ENCODE measurements at regions not wholly inside any gene's neighbourhood (a gene's known extent, or its start where the extent isn't known, plus 50 kb on each side); places are given as distances from the start of the nearest gene placed in this dataset.

GRCh38 chr13:73293913-73294523 is 235.2 kb downstream of the KLF5 start:
- H3K36me3 Mint-ChIP-seq (ENCODE audit: low read depth, unreplicated experiment): no peaks in the 10 kb centered on the region
- H3K4me1 Mint-ChIP-seq (ENCODE audit: unreplicated experiment): no peaks in the 10 kb centered on the region
- TF ChIP-seq CTCF (IDR thresholded peaks at IDR 0.05; ENCODE audit: unreplicated experiment): no peak
- H3K27ac Mint-ChIP-seq (ENCODE audit: unreplicated experiment): no peak overlapping the region
- no peak for DNase-seq (ENCODE audit: low spot score)
- no peak overlapping the region for H3K4me3 Mint-ChIP-seq (ENCODE audit: unreplicated experiment)
- no peaks in the 10 kb centered on the region for H3K9me3 Mint-ChIP-seq (ENCODE audit: unreplicated experiment)
- no peaks in the 10 kb centered on the region for H3K27me3 Mint-ChIP-seq (ENCODE audit: unreplicated experiment)

GRCh38 chr13:73292127-73292526 is 233.3 kb downstream of the KLF5 start:
- no peak for TF ChIP-seq CTCF (IDR thresholded peaks at IDR 0.05; ENCODE audit: unreplicated experiment)
- H3K4me1 Mint-ChIP-seq (ENCODE audit: unreplicated experiment): peaks cover 13% of the 10 kb centered on the region
- H3K36me3 Mint-ChIP-seq (ENCODE audit: low read depth, unreplicated experiment): no peaks in the 10 kb centered on the region
- H3K9me3 Mint-ChIP-seq (ENCODE audit: unreplicated experiment): no peaks in the 10 kb centered on the region
- peaks cover 2% of the 10 kb centered on the region for H3K27me3 Mint-ChIP-seq (ENCODE audit: unreplicated experiment)
- no peak overlapping the region for H3K27ac Mint-ChIP-seq (ENCODE audit: unreplicated experiment)
- no peak overlapping the region for H3K4me3 Mint-ChIP-seq (ENCODE audit: unreplicated experiment)
- DNase-seq (ENCODE audit: low spot score): no peak

- H3K27ac Mint-ChIP-seq (ENCODE audit: unreplicated experiment): no peak overlapping the region
- H3K4me1 Mint-ChIP-seq (ENCODE audit: unreplicated experiment): peaks cover 13% of the 10 kb centered on the region
- no peaks in the 10 kb centered on the region for H3K9me3 Mint-ChIP-seq (ENCODE audit: unreplicated experiment)
- DNase-seq (ENCODE audit: low spot score): no peak
- no peaks in the 10 kb centered on the region for H3K36me3 Mint-ChIP-seq (ENCODE audit: low read depth, unreplicated experiment)
- no peak overlapping the region for H3K4me3 Mint-ChIP-seq (ENCODE audit: unreplicated experiment)
- H3K27me3 Mint-ChIP-seq (ENCODE audit: unreplicated experiment): peaks cover 2% of the 10 kb centered on the region
- no peak for TF ChIP-seq CTCF (IDR thresholded peaks at IDR 0.05; ENCODE audit: unreplicated experiment)
These were observed 232.0 kb downstream of the KLF5 start for GRCh38 chr13:73290844-73291243.

- H3K27me3 Mint-ChIP-seq (ENCODE audit: unreplicated experiment): peaks cover 2% of the 10 kb centered on the region
- H3K4me1 Mint-ChIP-seq (ENCODE audit: unreplicated experiment): peaks cover 13% of the 10 kb centered on the region
- no peak for DNase-seq (ENCODE audit: low spot score)
- no peaks in the 10 kb centered on the region for H3K36me3 Mint-ChIP-seq (ENCODE audit: low read depth, unreplicated experiment)
- H3K27ac Mint-ChIP-seq (ENCODE audit: unreplicated experiment): peak overlapping the region; percentile 52
- H3K9me3 Mint-ChIP-seq (ENCODE audit: unreplicated experiment): no peaks in the 10 kb centered on the region
- H3K4me3 Mint-ChIP-seq (ENCODE audit: unreplicated experiment): no peak overlapping the region
- no peak for TF ChIP-seq CTCF (IDR thresholded peaks at IDR 0.05; ENCODE audit: unreplicated experiment)
These were observed 229.8 kb downstream of the KLF5 start for GRCh38 chr13:73288596-73288995.

- TF ChIP-seq CTCF (IDR thresholded peaks at IDR 0.05; ENCODE audit: unreplicated experiment): no peak
- no peaks in the 10 kb centered on the region for H3K36me3 Mint-ChIP-seq (ENCODE audit: low read depth, unreplicated experiment)
- no peaks in the 10 kb centered on the region for H3K9me3 Mint-ChIP-seq (ENCODE audit: unreplicated experiment)
- no peak overlapping the region for H3K4me3 Mint-ChIP-seq (ENCODE audit: unreplicated experiment)
- H3K27me3 Mint-ChIP-seq (ENCODE audit: unreplicated experiment): peaks cover 2% of the 10 kb centered on the region
- peaks cover 13% of the 10 kb centered on the region for H3K4me1 Mint-ChIP-seq (ENCODE audit: unreplicated experiment)
- H3K27ac Mint-ChIP-seq (ENCODE audit: unreplicated experiment): no peak overlapping the region
- DNase-seq (ENCODE audit: low spot score): no peak
These were observed 229.0 kb downstream of the KLF5 start for GRCh38 chr13:73287831-73288230.

Measured in endothelial cell (in vitro differentiated cells).